Daoy (cell line): ENCODE measurements at regions not wholly inside any gene's neighbourhood (a gene's known extent, or its start where the extent isn't known, plus 50 kb on each side); places are given as distances from the start of the nearest gene placed in this dataset.

Experiments used
- DNase-seq: peaks from one replicate; pipeline ENCODE4 v3.0.0-alpha.2; 2015; ENCODE audit warnings: low read depth

- no peak for DNase-seq
Measured at GRCh38 chr2:217066510-217067270, 206.8 kb upstream of the TNP1 start.

- peak; percentile 62 for DNase-seq
Measured at GRCh38 chr2:217065695-217066405, 206.0 kb upstream of the TNP1 start.

DNA sequence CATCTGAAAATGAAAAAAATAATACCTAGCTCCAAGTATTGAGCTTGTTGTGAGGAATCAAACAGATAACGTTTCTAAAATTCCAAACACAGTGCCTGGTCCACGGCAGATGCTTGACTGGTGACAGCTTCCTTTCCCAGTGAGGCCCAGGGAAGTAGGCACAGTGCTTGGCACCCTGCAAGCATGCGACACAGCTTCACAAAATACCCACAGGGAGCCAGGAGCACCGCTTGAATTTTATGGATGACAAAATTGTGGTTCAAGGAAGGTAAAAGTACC is 205.1 kb upstream of the TNP1 start:
- no peak for DNase-seq

DNA sequence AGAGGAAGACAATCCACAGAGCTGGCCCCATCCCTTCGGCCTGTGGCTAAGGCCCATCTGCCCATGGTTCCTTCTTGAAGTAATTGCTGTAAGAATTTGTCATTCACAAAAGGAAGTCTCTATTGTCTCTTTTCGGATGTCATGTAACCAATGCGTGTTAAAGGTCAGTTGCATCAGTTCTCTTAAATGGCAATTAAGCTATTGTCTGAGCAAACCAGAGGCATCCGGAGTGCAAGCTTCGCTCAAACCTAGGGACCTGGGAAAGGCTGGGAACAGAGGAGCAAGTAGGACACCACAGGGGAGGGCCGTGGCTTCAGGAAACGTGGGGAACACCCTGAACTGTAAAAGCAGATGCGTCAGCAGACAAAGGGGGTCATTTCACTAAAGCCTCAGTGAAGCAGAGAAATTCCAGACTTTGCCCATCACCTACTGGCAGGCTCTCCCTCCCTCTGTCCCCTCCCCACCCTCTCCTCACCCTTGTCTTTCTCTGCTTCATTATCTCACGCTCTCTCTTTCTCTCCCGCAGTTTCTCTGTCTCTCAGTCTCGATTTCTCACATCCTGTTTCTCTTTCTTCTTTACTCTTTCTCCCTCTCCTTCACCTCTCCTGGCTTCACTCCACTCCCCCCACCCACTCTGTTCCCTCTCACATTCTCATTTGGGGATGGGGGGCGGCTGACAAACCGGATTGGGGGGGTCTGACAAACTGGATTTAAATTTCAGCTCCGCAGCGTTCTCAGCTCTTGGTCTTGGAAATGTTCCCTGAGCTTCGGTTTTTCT is 204.6 kb upstream of the TNP1 start:
- peak; percentile 72 for DNase-seq

- no peak for DNase-seq
Measured at GRCh38 chr2:217063238-217063755, 203.4 kb upstream of the TNP1 start.

DNA sequence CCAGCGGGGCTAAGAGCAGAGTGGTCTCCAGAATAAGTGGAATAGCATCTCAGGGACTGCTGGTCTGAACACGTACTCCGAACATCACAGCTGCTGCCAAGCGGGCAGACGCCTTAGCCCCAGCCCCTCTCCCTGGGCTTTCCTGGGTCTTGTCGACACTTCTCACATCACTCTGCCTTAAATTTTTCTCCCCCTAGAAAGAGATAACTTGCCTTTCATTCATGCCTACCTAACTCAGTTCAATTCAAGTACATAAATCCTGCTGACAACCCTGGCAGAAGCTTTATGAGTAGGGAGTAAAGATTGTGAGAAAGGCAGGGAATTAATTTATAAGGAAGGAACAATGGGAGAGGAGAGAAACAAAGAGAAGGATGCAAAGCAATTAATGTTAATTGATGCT is 202.9 kb upstream of the TNP1 start:
- DNase-seq: no peak

DNA sequence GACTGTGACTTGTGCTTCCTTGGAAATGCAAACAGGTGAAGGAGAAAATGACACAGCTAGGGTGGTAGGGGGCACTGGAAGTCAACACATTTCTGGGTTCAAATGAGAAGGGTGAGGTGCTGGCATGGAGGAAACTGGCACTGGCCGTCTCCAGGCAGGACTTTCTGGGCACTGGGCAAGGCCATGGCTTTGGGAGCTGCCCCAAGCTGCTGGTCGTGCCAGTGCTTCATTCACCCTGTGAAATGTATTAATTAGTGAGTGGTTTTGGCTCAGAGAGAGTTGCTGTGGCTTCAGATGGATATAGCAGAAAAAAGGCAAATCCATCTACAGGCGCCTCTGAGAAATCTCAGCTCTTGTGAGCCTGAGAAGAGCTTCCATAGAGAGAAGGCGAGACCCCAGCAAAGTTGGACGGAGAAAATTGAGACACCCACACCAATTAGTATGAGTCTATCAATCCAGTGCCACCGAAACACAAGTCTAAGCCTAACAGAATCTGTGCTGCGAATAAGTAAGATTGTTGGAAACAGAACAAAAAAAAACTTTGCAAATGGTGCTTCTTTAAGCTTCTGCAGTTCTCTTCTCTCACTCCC is 202.1 kb upstream of the TNP1 start:
- no peak for DNase-seq

GRCh38 chr2:217060951-217061547 is 201.2 kb upstream of the TNP1 start:
- no peak for DNase-seq

DNA sequence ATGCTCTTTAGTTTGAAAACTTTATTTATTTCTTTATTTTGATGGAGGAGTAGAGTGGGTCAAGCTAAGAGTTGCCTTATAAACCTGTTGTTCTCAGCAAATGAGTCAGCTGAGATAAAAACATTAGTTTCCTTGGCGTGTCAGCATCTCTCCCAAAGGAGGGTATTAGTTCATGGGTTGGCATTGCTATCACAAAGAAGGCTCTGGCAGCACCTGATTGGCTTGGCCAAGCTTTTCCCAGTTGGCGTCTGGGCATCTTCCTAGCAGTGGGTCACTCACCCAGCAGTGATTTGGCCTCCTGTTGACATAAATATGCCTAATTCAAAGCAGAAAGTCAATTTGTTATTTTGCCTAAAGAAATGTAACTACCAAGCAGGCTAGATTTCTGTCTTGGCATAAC is 200.7 kb upstream of the TNP1 start:
- DNase-seq: no peak

DNA sequence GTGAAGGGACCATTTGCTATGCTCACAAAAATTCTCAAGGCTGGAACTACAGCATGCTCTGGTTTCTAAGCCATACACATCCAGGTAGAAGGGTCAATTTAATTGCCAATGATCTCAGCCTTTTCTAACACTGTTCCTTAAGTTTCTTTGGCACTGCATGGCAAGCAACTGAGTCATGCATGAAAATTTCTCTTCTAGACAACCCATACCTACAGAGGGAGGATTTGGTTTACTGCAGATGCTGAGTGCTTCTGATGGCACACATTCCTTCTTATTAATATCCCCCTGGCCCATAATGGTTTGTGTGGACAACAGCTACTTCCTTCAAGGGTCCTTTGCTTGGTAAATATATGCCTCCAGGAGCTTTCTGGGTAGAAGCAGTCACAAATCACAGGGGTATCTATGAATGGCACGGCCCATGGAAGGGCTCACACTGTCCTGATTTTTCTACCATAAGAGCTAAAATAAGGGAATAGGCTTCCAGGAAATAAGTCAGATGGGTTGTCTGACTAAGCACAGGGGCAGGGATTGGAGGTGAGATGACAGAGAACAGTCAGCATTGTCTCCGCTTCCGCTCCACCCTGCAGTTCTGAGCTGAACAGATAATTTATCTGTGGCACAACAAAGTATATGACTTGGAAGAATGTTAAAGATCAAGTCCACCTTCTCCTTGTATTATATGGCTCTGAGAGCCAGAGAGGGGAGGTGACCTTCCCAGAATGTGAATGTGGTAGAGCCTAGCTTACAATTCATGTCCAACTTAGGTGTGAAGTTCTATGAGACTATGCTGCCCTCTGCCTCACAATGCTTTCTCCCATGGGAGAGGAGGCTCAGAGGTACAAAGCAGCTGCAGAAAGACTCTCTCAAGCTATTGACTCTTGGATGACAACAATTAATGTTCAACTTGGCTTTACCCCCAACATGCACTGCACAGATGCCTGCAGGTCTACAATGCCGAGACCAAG is 199.2 kb upstream of the TNP1 start:
- DNase-seq: no peak

- DNase-seq: no peak
Measured at GRCh38 chr2:217057773-217058172, 197.9 kb upstream of the TNP1 start.

GRCh38 chr2:217055624-217056023 is 195.8 kb upstream of the TNP1 start:
- DNase-seq: no peak

DNA sequence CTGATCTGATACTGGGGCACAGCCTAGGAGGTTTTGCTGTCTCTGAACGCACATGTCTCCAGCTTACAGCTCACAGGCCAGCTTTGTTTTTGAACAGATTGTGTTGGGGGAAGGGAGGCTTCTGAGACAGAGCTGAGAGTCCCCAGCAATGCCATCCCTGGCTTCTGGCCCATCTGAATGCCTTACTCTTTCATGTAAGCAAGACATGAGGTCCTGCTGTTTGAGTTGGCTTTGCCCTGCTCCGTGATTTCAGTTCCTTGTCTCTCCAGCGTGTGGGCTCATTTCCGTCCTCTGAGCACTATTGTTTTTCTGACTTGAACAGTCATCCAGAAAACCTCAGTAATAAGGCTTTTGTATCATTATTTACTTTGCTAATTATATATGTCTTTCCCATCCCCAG is 194.9 kb upstream of the TNP1 start:
- DNase-seq: peak; percentile 69

- DNase-seq: no peak
Measured at GRCh38 chr2:217052856-217053577, 193.2 kb upstream of the TNP1 start.

GRCh38 chr2:217051416-217051815 is 191.6 kb upstream of the TNP1 start:
- DNase-seq: no peak

GRCh38 chr2:217049956-217050355 is 190.1 kb upstream of the TNP1 start:
- no peak for DNase-seq

- DNase-seq: no peak
Measured at GRCh38 chr2:217049422-217049821, 189.6 kb upstream of the TNP1 start.

DNA sequence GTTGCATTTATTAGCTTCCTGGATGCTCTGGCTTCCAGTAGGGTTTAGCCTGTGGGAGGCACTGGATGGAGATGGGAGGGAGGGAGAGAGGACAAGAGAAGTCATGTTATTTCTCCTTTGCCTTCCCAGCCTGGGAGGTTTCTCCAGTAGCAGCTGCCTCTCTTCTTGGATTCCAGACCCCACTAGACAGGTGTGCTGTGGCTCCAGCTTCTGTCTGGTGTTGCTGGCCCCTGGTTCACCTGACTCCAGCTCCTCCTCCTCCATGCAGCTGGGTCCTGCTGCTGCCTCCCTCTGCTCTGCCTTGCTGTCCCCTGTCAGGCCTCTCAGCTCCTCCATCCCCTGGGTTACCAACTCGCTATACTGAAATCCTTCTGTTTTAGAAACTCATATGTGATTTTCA is 188.9 kb upstream of the TNP1 start:
- no peak for DNase-seq

- no peak for DNase-seq
Measured at GRCh38 chr2:217047631-217048030, 187.8 kb upstream of the TNP1 start.

DNA sequence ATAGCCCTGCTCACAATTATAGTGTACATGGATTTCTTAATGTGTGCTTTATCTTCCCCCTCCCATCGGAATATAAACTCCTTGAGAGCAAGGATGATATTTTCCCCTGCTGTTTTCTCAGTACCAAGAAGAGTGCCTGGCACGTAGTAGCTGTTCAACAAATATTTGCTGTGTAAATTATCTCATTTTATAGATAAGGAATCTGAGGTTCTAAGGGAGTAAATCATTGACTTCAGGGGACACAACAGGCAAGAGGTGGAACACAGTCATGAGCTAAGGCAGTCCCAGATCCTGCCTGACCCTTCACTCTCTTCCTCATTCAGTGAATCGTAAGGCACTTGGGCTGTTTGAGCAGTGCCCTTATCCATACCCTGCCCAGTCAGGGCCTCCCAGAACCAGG is 187.3 kb upstream of the TNP1 start:
- no peak for DNase-seq
